LoVo (cell line): ENCODE measurements at regions not wholly inside any gene's neighbourhood (a gene's known extent, or its start where the extent isn't known, plus 50 kb on each side); places are given as distances from the start of the nearest gene placed in this dataset.

ENCODE experiments used
- DNase-seq: peaks from one replicate; pipeline ENCODE4 v3.0.0-alpha.2; 2016; ENCODE audit warnings: low spot score

- no peak for DNase-seq
Measured at GRCh38 chr12:46451276-46452021, 78.9 kb upstream of the SLC38A2 start.

DNA sequence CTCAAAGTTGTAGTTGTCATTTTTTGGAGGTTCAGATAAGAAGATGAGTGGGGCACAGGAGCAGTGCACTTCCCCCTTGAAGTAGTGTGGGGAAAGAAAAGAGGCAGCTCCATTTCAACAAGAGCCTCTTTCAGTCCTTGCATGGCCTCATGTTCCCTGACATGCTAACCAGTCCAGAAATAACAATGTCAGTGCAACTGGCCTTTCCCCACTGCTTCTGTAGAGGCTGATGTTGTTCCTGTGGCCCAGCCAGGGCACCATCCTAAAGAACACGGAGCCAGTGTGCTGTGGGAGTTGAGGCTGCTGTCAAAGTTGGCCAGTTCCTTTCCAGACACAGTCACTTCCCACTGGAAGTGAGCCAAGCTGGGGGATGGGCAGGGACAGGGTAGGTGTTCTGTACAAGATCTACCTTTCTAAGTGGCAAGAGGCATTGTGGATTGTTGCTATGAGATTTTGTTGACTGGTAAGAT, 77.7 kb upstream of the SLC38A2 start:
- no peak for DNase-seq

DNA sequence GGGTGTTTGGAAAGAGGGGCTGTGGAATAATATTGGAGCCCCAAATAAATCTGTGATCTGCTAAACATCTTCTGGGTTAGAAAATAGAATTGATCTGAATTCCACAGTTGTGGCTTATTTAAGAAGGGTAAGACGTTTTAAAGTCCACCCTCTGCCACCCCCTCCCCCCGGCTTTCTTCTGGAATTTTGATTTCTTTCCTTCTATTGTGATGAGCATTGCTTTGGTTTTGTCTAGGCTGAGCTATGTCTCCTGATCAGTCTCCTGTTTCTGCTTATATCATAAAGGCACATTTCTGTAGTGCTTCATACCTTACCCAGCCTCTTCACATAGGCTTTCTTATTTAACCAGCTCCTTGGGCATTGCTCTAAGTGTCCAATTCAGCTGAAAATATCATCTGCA, 77.3 kb upstream of the SLC38A2 start:
- DNase-seq, result no peak

GRCh38 chr12:46449316-46449715, 76.7 kb upstream of the SLC38A2 start:
- no peak for DNase-seq

GRCh38 chr12:46446645-46447044, 74.1 kb upstream of the SLC38A2 start:
- DNase-seq, result no peak

GRCh38 chr12:46445551-46446235, 73.1 kb upstream of the SLC38A2 start:
- DNase-seq, result no peak

DNA sequence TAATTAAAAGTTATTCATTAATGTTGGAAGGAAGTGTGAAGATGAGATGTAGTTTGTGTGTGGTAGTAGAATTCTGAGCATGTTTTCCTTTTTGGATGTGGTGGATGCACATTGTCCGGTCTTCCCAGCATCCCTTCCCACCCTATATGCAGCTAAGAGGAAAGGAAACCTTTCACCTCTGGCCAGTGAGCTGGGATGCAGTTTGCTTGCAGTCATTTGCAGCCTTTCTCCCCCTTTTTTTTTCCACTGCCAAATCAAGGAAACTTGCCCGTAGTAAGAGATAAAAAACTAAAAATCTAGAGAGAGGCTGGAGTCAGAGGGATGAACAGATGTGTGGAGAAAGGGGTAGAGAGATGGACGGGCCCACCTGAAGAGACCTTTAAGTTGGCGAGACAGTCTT, 72.5 kb upstream of the SLC38A2 start:
- DNase-seq, result no peak

DNA sequence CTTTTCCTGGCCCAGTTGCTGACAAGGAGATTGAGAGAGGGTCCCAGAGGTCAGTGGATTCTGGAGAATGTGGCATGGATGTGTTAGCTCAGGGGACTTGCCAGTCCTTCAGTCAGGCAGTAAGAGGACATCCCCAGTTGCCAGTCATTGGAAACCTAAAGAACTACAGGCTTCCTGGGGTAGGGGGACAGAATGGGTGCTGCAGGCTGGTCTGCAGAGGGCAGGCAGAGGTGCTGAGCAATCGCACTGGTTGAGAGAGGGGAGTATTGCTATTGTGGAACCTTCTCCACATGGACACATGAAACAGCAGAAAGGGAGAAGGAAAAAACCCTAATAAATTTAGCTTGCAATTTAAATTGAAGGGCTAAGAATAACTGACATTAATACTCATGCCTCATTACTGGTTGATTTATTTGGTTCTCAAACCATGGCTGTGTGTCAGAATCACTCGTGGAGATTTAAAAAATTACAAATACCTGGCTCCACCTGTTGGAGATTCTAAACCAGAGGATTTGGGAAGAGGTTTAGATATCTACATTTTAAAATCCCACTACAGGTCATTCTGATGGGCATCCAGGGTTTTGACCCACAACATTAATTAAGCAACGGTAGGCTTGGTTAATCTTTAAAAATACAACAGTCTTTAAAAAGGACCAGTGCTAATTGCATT, 71.2 kb upstream of the SLC38A2 start:
- no peak for DNase-seq

- DNase-seq, result no peak
Measured at GRCh38 chr12:46442738-46443137, 70.2 kb upstream of the SLC38A2 start.

DNA sequence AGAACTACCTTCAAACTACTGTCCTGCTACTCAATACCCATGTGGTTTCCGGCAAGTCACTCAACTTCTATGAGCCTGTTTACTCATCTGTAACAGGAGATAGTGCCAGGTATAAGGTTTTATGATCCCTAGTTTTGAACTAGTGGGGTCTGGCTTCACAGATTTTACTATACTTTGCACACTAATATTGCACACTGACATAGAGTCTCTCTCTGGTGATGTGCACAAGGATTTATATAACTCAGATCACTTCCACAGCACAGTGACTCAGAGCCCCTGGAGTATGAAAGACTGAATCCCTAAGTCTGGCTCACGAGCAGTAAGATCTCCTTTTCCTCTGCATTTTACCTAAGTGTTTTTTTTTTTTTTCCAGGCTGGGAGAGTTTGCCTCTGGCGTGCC, 69.7 kb upstream of the SLC38A2 start:
- no peak for DNase-seq

DNA sequence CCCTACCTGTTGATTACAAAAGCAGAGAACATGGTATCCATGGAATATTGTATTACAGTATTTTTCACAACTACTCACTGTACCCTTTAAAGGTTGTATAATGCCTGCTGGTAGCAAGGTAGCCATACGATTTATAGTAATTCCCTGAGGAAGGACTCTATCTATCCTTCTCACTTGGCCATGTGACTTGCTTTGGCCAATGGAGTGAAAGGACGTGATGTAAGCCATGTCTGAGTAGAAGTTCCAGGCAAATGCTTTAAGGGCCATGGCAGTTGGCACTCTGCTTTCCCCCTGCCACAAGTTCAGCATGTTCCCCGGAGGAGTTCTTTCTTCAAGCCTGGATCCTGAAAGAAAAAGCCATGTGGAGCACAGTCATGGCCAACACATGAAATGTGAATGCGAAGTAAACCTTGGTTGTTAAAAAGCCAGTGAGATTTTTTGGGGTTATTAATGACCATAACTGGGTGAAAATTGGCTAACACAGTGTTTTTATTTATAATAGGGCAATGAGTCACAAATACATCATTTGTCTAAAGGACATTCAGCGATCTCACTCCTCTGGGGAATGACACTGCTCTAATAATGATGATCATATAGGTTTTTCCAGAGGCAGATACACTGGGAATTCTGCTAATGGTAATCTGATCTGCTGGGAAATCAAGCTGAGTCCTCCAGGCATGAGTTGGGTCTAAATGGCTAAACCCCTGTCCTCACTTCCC, 67.4 kb upstream of the SLC38A2 start:
- DNase-seq, result no peak

- no peak for DNase-seq
Measured at GRCh38 chr12:46438719-46439319, 66.2 kb upstream of the SLC38A2 start.

DNA sequence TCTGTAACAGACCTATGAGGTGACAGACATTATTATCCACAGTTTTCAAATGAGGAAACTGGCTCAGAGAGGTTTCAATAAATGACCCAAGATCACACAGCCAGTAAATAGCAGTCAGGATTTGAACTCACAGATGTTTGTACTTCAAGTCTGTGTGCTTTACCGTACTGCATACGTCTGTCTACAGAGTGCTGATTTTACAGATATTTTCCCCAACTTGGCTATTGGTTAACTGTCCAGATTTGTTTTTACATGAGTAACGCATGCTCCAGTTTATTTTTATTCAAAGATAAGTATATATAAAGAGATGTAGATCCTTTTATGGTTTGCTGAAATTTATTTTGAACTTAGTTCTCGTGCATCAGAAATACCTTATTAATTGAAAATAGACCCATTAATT, 65.7 kb upstream of the SLC38A2 start:
- DNase-seq, result no peak

- DNase-seq, result no peak
Measured at GRCh38 chr12:46437469-46437868, 64.9 kb upstream of the SLC38A2 start.

- no peak for DNase-seq
Measured at GRCh38 chr12:46436747-46437146, 64.2 kb upstream of the SLC38A2 start.

GRCh38 chr12:46435625-46436024, 63.1 kb upstream of the SLC38A2 start:
- DNase-seq, result no peak

DNA sequence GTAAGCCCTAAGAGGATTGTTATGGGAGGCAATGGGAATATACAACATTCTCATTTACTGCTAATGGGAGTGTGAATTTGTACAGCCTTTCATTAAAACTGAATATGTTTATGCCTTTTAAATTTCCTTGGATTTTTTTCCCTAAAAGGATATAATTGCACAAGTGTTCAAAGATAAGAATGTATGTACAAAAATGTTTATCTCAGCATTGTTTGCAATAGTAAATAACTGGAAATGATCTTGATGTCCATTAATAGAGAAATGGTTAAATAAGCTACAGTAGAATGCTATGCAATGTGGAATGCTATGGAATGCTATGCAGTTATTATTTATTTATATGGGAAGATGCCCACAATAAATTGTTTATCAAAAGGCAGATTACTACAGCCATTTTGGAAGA, 62.5 kb upstream of the SLC38A2 start:
- no peak for DNase-seq

DNA sequence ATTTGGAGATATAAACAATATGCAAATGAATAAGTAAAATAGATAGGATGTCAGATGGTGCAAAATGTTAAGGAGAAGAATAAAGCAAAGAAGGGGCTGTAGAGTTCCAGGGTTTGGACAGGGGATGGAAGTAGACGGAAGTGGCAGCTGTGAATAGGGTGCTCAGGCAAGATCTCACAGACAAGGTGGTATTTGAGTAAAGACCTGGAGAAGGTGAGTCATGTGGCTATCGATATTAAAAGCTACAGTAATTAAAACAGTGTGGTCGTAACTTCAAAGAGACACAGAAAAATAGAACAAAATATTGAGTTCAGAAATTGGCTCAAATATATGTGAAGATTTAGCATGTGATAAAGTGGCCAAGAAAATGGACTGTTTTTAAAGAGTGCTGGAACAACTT, 61.3 kb upstream of the SLC38A2 start:
- DNase-seq, result no peak

- DNase-seq, result no peak
Measured at GRCh38 chr12:46432325-46432724, 59.8 kb upstream of the SLC38A2 start.

DNA sequence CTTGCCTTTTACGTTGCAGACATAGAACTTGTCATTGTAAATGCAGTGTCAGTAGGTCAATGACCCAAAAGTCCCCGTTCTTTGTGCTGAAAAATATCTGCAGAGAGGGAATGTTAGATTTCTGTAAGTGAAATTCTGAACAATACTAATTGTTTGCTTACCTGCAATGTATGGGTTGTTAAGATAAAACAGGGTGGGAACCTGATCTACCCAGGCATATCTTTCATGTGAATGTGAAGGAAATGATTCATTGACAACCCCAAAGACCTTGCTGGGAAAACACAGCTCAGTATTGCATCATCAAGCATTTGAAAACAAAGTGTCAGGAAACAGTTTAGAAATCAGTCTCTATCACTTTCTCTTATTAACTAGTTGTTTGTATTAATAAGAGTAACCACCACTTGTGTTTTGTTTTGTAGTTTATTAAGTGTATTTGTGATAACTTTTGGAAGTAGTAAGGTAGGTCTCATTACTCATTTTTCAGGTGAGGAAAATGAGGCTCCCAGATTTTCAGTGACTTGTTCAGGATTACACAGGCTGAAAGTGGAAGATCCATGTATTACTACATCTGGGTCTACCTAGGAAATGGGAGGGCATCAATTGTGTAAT, 57.9 kb upstream of the SLC38A2 start:
- peak; percentile 90 for DNase-seq
